ENCODE measurements at regions not wholly inside any gene's neighbourhood (a gene's known extent, or its start where the extent isn't known, plus 50 kb on each side); places are given as distances from the start of the nearest gene placed in this dataset.

- H3K36me3 ChIP-seq = no peaks in the 10 kb centered on the region
- no peaks in the 10 kb centered on the region for H3K4me1 ChIP-seq
- intact Hi-C loops (cut with DNase I; ENCODE audit: low total_unique reads) = no loop called here
- H3K4me3 ChIP-seq = no peak overlapping the region
- TF ChIP-seq POLR2AphosphoS5 (IDR thresholded peaks at IDR 0.05) (no peak), CTCF (IDR thresholded peaks at IDR 0.05 in 8 of 11, conservative IDR thresholded peaks at IDR 0.05 in 3 of 11) (no peak), POLR2A (IDR thresholded peaks at IDR 0.05) (no peak)
- DNase-seq = no peak
- no peaks in the 10 kb centered on the region for H3K9me3 ChIP-seq
- H3K27me3 ChIP-seq (replicated peaks in 1 of 7) = no peaks in the 10 kb centered on the region
- no peak overlapping the region for H3K27ac ChIP-seq
- WGBS, 5 donors = 68 to 82% (median 80%) methylated on average over 2 of the region's 2 CpGs
Measured at GRCh38 chr5:124180875-124181461, 565.5 kb downstream of the ZNF608 start.

GRCh38 chr5:124180299-124180874, 566.1 kb downstream of the ZNF608 start:
- intact Hi-C loops (cut with DNase I; ENCODE audit: low total_unique reads) = no loop called here
- WGBS, 5 donors = 69 to 87% (median 81%) methylated on average over 4 of the region's 4 CpGs
- no peak for TF ChIP-seq POLR2A (IDR thresholded peaks at IDR 0.05)
- no peak for TF ChIP-seq POLR2AphosphoS5 (IDR thresholded peaks at IDR 0.05)
- TF ChIP-seq CTCF (IDR thresholded peaks at IDR 0.05 in 8 of 11, conservative IDR thresholded peaks at IDR 0.05 in 3 of 11) = no peak

GRCh38 chr5:124179819-124180218, 566.6 kb downstream of the ZNF608 start:
- Histone ChIP-seq H3K27ac (no peak overlapping the region), H3K4me3 (no peak overlapping the region), H3K36me3 (no peaks in the 10 kb centered on the region), H3K9me3 (no peaks in the 10 kb centered on the region), H3K27me3 (replicated peaks in 1 of 7) (no peaks in the 10 kb centered on the region), H3K4me1 (no peaks in the 10 kb centered on the region)
- TF ChIP-seq POLR2AphosphoS5 (IDR thresholded peaks at IDR 0.05) = no peak
- TF ChIP-seq POLR2A (IDR thresholded peaks at IDR 0.05) = no peak
- no peak for TF ChIP-seq CTCF (IDR thresholded peaks at IDR 0.05 in 8 of 11, conservative IDR thresholded peaks at IDR 0.05 in 3 of 11)
- intact Hi-C loops (cut with DNase I; ENCODE audit: low total_unique reads) = no loop called here
- no peak for DNase-seq
- 0 to 51% (median 44%) methylated on average over 1 of the region's 1 CpG for WGBS, 5 donors

More at GRCh38 chr5:124180299-124180874, 566.1 kb downstream of the ZNF608 start:
- no peaks in the 10 kb centered on the region for H3K36me3 ChIP-seq
- no peaks in the 10 kb centered on the region for H3K9me3 ChIP-seq
- H3K27ac ChIP-seq = no peak overlapping the region
- no peaks in the 10 kb centered on the region for H3K27me3 ChIP-seq (replicated peaks in 1 of 7)
- DNase-seq = no peak
- no peak overlapping the region for H3K4me3 ChIP-seq
- H3K4me1 ChIP-seq = no peaks in the 10 kb centered on the region

GRCh38 chr5:124178050-124178449, 568.4 kb downstream of the ZNF608 start:
- TF ChIP-seq POLR2A (IDR thresholded peaks at IDR 0.05) (no peak), CTCF (IDR thresholded peaks at IDR 0.05 in 8 of 11, conservative IDR thresholded peaks at IDR 0.05 in 3 of 11) (no peak), POLR2AphosphoS5 (IDR thresholded peaks at IDR 0.05) (no peak)
- no peak for DNase-seq
- intact Hi-C loops (cut with DNase I; ENCODE audit: low total_unique reads) = no loop called here
- Histone ChIP-seq H3K27ac (no peak overlapping the region), H3K4me1 (no peaks in the 10 kb centered on the region), H3K4me3 (no peak overlapping the region), H3K36me3 (no peaks in the 10 kb centered on the region), H3K9me3 (peaks cover 0 to 12% (median 5%) of the 10 kb centered on the region in 8 donors), H3K27me3 (replicated peaks in 1 of 7) (no peaks in the 10 kb centered on the region)

All from spleen (tissue), 11 donors.